ENCODE measurements at regions not wholly inside any gene's neighbourhood (a gene's known extent, or its start where the extent isn't known, plus 50 kb on each side); places are given as distances from the start of the nearest gene placed in this dataset.

- no peak for TF ChIP-seq POLR2AphosphoS5 (IDR thresholded peaks at IDR 0.05; ENCODE audit: low read depth)
- no peak for TF ChIP-seq CTCF (IDR thresholded peaks at IDR 0.05; ENCODE audit: insufficient read depth, low read length)
Observed at GRCh38 chr14:71491931-71492330, 440.3 kb upstream of the RGS6 start.
